SK-N-MC (cell line): ENCODE measurements at regions not wholly inside any gene's neighbourhood (a gene's known extent, or its start where the extent isn't known, plus 50 kb on each side); places are given as distances from the start of the nearest gene placed in this dataset.

ENCODE experiments used
- EZH2 ChIP-seq: fragments of 200-600 bp; sonication (generic); IDR thresholded peaks from one replicate; pipeline ENCODE4 v1.6.1; 2017; ENCODE audit warnings: antibody characterized with exemption
- POLR2AphosphoS5 ChIP-seq: IDR thresholded peaks from 2 replicates; pipeline ENCODE4 v1.6.1; 2012; ENCODE audit warnings: mild to moderate bottlenecking, low read depth, low read length, borderline replicate concordance

DNA sequence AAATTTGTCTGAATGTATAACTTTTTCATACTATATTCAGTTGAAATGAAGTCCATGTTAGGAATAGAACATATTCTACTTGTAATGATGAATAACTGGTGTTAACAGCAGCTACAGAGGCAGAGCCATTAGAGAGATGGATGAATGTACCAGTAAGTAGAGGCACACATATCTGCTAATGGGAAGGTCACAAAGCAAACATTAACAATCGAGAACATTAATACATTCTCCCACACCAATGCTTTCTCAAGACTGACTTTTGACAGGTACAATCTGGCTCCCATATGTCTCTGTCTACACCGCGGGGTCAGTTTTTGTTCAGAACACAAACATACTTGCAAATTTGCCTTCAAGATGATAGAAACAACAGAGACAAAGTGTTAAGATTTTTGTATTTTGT, 776.0 kb upstream of the MANEA start:
- TF ChIP-seq EZH2 (no peak), POLR2AphosphoS5 (no peak)
